Esophagus squamous epithelium (tissue), 5 donors: ENCODE measurements at regions not wholly inside any gene's neighbourhood (a gene's known extent, or its start where the extent isn't known, plus 50 kb on each side); places are given as distances from the start of the nearest gene placed in this dataset.

ENCODE experiments used
- DNase-seq: peaks from one replicate; lab custom pipeline; 2025; lab: John Stamatoyannopoulos, UW
- H3K27ac ChIP-seq, 4 donors: fragments of 200-600 bp; sonication (generic); one replicate each; pipeline ENCODE4 v1.5.1; 2016 to 2019; ENCODE audit warnings: mild to moderate bottlenecking in 1 of 4
- H3K27me3 ChIP-seq, 4 donors: fragments of 200-600 bp; sonication (generic); 1 replicate in 3 of 4; 2 replicates in 1 of 4; pipeline versions ENCODE4 v1.5.1 to v1.6.0; 2017 to 2021; ENCODE audit warnings: antibody characterized with exemption in 1 of 4
- H3K36me3 ChIP-seq, 3 donors: fragments of 200-600 bp; sonication (generic); one replicate each; pipeline ENCODE4 v1.5.1; 2016 to 2019
- H3K4me1 ChIP-seq, 3 donors: fragments of 200-600 bp; sonication (generic); one replicate each; pipeline ENCODE4 v1.5.1; 2017 to 2019
- H3K4me3 ChIP-seq, 4 donors: fragments of 200-600 bp; sonication (generic); 1 replicate in 3 of 4; 2 replicates in 1 of 4; pipeline ENCODE4 v1.5.1; 2016 to 2019; ENCODE audit warnings: mild to moderate bottlenecking in 2 of 4, moderate library complexity in 1 of 4
- H3K9me3 ChIP-seq, 3 donors: fragments of 200-600 bp; sonication (generic); one replicate each; pipeline ENCODE4 v1.5.1; 2016 to 2019
- CTCF ChIP-seq, 6 experiments: fragments of 450-650 bp in 4 of 6; fragments of 200-600 bp in 2 of 6; sonication (generic) in 2 of 6; IDR thresholded peaks; one replicate each; pipeline ENCODE4 v1.5.1; 2016 to 2019; ENCODE audit warnings: antibody characterized with exemption in 6 of 6, mild to moderate bottlenecking in 4 of 6, moderate library complexity in 4 of 6
- POLR2A ChIP-seq, 4 donors: fragments of 450-650 bp; IDR thresholded peaks; one replicate each; pipeline ENCODE4 v1.6.1; 2017; ENCODE audit warnings: antibody characterized with exemption in 4 of 4, mild to moderate bottlenecking in 4 of 4, moderate library complexity in 3 of 4
- WGBS, 2 donors: methylation state at CpG; one replicate each; pipeline ENCODE4 v1.1.5; 2018; 5-methylcytosine and 5-hydroxymethylcytosine counted together
- intact Hi-C: fragments of 100-400 bp; cut with DNase I; formaldehyde crosslinking; loops from one replicate; pipeline ENCODE4 v1.15.0; 2022
- donor health status: DM: yes; HTN: yes; CAD: no.

DNA sequence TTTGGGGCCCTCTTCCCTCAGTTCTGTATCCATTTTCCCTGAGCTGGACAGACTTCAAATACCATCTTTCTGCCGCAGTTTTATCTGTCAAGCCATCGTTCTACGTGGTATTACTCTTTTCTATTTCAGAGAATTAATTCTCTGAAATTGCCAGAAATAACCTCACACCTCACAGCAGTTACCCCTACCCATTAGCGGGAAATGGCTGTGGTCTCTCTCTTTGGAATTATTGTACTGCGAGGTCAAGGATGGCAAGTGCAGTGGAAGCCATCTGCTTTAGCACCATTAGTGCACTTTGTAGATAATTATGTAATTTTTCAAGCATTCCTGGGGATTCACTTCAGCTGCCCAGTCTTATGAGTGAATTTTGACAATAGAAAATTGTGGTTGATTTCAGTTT, 147.8 kb upstream of the CDH4 start:
- 78 to 85% methylated on average over 5 of the region's 5 CpGs for WGBS, 2 donors
- intact Hi-C loops = no loop called here
- no peak for TF ChIP-seq POLR2A (IDR thresholded peaks at IDR 0.05)
- TF ChIP-seq CTCF (IDR thresholded peaks at IDR 0.05) = no peak
- no peak for DNase-seq
- no peak overlapping the region for H3K4me3 ChIP-seq
- no peaks in the 10 kb centered on the region for H3K9me3 ChIP-seq
- no peaks in the 10 kb centered on the region for H3K4me1 ChIP-seq
- H3K27me3 ChIP-seq = no peaks in the 10 kb centered on the region
- no peaks in the 10 kb centered on the region for H3K36me3 ChIP-seq
- no peak overlapping the region for H3K27ac ChIP-seq

- no peaks in the 10 kb centered on the region for H3K9me3 ChIP-seq
- no peak for DNase-seq
- no peak for TF ChIP-seq CTCF (IDR thresholded peaks at IDR 0.05)
- H3K4me1 ChIP-seq = no peaks in the 10 kb centered on the region
- H3K4me3 ChIP-seq = no peak overlapping the region
- no peaks in the 10 kb centered on the region for H3K36me3 ChIP-seq
- H3K27ac ChIP-seq = no peak overlapping the region
- intact Hi-C loops = no loop called here
- 47 to 50% methylated on average over 3 of the region's 4 CpGs for WGBS, 2 donors
- H3K27me3 ChIP-seq = no peaks in the 10 kb centered on the region
These were observed 146.7 kb upstream of the CDH4 start for GRCh38 chr20:61105395-61105794.

DNA sequence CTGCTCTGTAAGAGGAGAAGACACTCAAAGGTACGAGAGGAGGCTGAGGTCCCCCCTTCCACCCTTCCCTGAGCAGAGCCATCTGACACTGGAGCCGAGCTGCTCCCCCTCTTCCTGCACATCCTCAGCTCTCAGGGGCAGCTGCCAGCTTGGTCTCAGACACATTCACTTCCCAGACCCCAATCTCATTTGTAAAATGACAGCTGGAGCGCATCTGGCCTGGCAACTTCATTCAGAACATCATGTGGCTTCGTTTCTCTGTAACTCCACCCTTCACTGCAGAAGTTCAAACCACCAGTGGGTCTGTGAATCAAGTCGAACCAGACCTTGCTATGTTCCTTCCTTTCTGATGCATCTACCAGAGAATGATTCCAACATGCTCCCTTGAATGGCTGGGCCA, 145.6 kb upstream of the CDH4 start:
- Histone ChIP-seq H3K27ac (no peak overlapping the region), H3K9me3 (no peaks in the 10 kb centered on the region), H3K4me3 (no peak overlapping the region), H3K27me3 (no peaks in the 10 kb centered on the region), H3K36me3 (no peaks in the 10 kb centered on the region), H3K4me1 (no peaks in the 10 kb centered on the region)
- no peak for DNase-seq
- TF ChIP-seq CTCF (IDR thresholded peaks at IDR 0.05) = no peak
- no peak for TF ChIP-seq POLR2A (IDR thresholded peaks at IDR 0.05)
- WGBS, 2 donors = 51 to 56% methylated on average over 4 to 5 of the region's 5 CpGs
- intact Hi-C loops = no loop called here

- H3K27ac ChIP-seq = no peak overlapping the region
- H3K27me3 ChIP-seq = peaks cover 0 to 9% (median 0%) of the 10 kb centered on the region in 4 donors
- intact Hi-C loops = no loop called here
- no peaks in the 10 kb centered on the region for H3K4me1 ChIP-seq
- WGBS, 2 donors = 83 to 85% methylated on average over 15 to 16 of the region's 17 CpGs
- H3K9me3 ChIP-seq = no peaks in the 10 kb centered on the region
- TF ChIP-seq CTCF (IDR thresholded peaks at IDR 0.05) (no peak), POLR2A (IDR thresholded peaks at IDR 0.05) (no peak)
- no peak overlapping the region for H3K4me3 ChIP-seq
- no peaks in the 10 kb centered on the region for H3K36me3 ChIP-seq
- no peak for DNase-seq
These were observed 142.7 kb upstream of the CDH4 start for GRCh38 chr20:61109221-61109805.

GRCh38 chr20:61112515-61112914, 139.5 kb upstream of the CDH4 start:
- no peak for DNase-seq

More at GRCh38 chr20:61112515-61112914, 139.5 kb upstream of the CDH4 start:
- TF ChIP-seq POLR2A (IDR thresholded peaks at IDR 0.05) (no peak), CTCF (IDR thresholded peaks at IDR 0.05) (no peak)
- 41 to 71% methylated on average over 3 to 4 of the region's 4 CpGs for WGBS, 2 donors
- intact Hi-C loops = no loop called here
- Histone ChIP-seq H3K4me3 (no peak overlapping the region), H3K4me1 (no peaks in the 10 kb centered on the region), H3K9me3 (no peaks in the 10 kb centered on the region), H3K27ac (no peak overlapping the region), H3K36me3 (no peaks in the 10 kb centered on the region), H3K27me3 (peaks cover 0 to 12% (median 0%) of the 10 kb centered on the region in 4 donors)
